SJCRH30 (cell line): ENCODE measurements at regions not wholly inside any gene's neighbourhood (a gene's known extent, or its start where the extent isn't known, plus 50 kb on each side); places are given as distances from the start of the nearest gene placed in this dataset.

Experiments used
- DNase-seq, 2 experiments: peaks; one replicate each; pipeline ENCODE4 v3.0.0-alpha.2; 2015 to 2020
- H3K27ac ChIP-seq: fragments of 250-450 bp; sonication (Bioruptor Pico); 2 replicates; pipeline ENCODE4 v1.5.1; 2020; ENCODE audit warnings: mild to moderate bottlenecking, moderate library complexity
- H3K27me3 ChIP-seq: fragments of 250-450 bp; sonication (Bioruptor Pico); 2 replicates; pipeline ENCODE4 v1.5.1; 2020; ENCODE audit warnings: mild to moderate bottlenecking, moderate library complexity
- H3K36me3 ChIP-seq: fragments of 250-450 bp; sonication (Bioruptor Pico); 2 replicates; pipeline ENCODE4 v1.5.1; 2020; ENCODE audit warnings: mild to moderate bottlenecking, moderate library complexity
- H3K4me1 ChIP-seq: fragments of 250-450 bp; sonication (Bioruptor Pico); 2 replicates; pipeline ENCODE4 v1.5.1; 2020; ENCODE audit warnings: mild to moderate bottlenecking, moderate library complexity
- H3K4me3 ChIP-seq: fragments of 250-450 bp; sonication (Bioruptor Pico); 2 replicates; pipeline ENCODE4 v1.5.1; 2020; ENCODE audit warnings: mild to moderate bottlenecking, moderate library complexity
- H3K9me3 ChIP-seq: fragments of 250-450 bp; sonication (Bioruptor Pico); replicated peaks from 2 replicates; pipeline ENCODE4 v1.5.1; 2020; ENCODE audit warnings: mild to moderate bottlenecking, moderate library complexity

- no peaks in the 10 kb centered on the region for H3K36me3 ChIP-seq
- no peak for DNase-seq
- no peaks in the 10 kb centered on the region for H3K9me3 ChIP-seq
- H3K27ac ChIP-seq: no peak overlapping the region
- H3K4me1 ChIP-seq: no peaks in the 10 kb centered on the region
- no peaks in the 10 kb centered on the region for H3K27me3 ChIP-seq
- no peak overlapping the region for H3K4me3 ChIP-seq
Observed at GRCh38 chr5:8013948-8014710, 145.2 kb downstream of the MTRR start.

GRCh38 chr5:8019719-8020218, 150.8 kb downstream of the MTRR start:
- H3K4me3 ChIP-seq: no peak overlapping the region
- no peaks in the 10 kb centered on the region for H3K4me1 ChIP-seq
- H3K27ac ChIP-seq: no peak overlapping the region
- DNase-seq: no peak
- H3K36me3 ChIP-seq: no peaks in the 10 kb centered on the region
- H3K27me3 ChIP-seq: no peaks in the 10 kb centered on the region
- H3K9me3 ChIP-seq: no peaks in the 10 kb centered on the region

GRCh38 chr5:8020861-8021514, 152.0 kb downstream of the MTRR start:
- H3K36me3 ChIP-seq: no peaks in the 10 kb centered on the region
- no peaks in the 10 kb centered on the region for H3K9me3 ChIP-seq
- no peaks in the 10 kb centered on the region for H3K4me1 ChIP-seq
- H3K27ac ChIP-seq: no peak overlapping the region
- H3K4me3 ChIP-seq: no peak overlapping the region
- H3K27me3 ChIP-seq: no peaks in the 10 kb centered on the region
- DNase-seq: no peak

- Histone ChIP-seq H3K27me3 (no peaks in the 10 kb centered on the region), H3K4me1 (no peaks in the 10 kb centered on the region), H3K36me3 (no peaks in the 10 kb centered on the region), H3K27ac (no peak overlapping the region), H3K4me3 (no peak overlapping the region), H3K9me3 (no peaks in the 10 kb centered on the region)
- DNase-seq: no peak
Observed at GRCh38 chr5:8028243-8028642, 159.3 kb downstream of the MTRR start.

GRCh38 chr5:8033261-8033660, 164.3 kb downstream of the MTRR start:
- Histone ChIP-seq H3K36me3 (no peaks in the 10 kb centered on the region), H3K27me3 (no peaks in the 10 kb centered on the region), H3K27ac (no peak overlapping the region), H3K9me3 (no peaks in the 10 kb centered on the region), H3K4me3 (no peak overlapping the region), H3K4me1 (no peaks in the 10 kb centered on the region)
- DNase-seq: no peak

- Histone ChIP-seq H3K36me3 (no peaks in the 10 kb centered on the region), H3K27ac (no peak overlapping the region), H3K27me3 (no peaks in the 10 kb centered on the region), H3K9me3 (no peaks in the 10 kb centered on the region), H3K4me1 (no peaks in the 10 kb centered on the region), H3K4me3 (no peak overlapping the region)
- no peak for DNase-seq
Observed at GRCh38 chr5:8034852-8035251, 165.9 kb downstream of the MTRR start.

- Histone ChIP-seq H3K9me3 (no peaks in the 10 kb centered on the region), H3K27ac (no peak overlapping the region), H3K4me1 (no peaks in the 10 kb centered on the region), H3K27me3 (no peaks in the 10 kb centered on the region), H3K4me3 (no peak overlapping the region), H3K36me3 (no peaks in the 10 kb centered on the region)
- DNase-seq: no peak
Observed at GRCh38 chr5:8048920-8049319, 180.0 kb downstream of the MTRR start.

GRCh38 chr5:8050616-8051175, 181.7 kb downstream of the MTRR start:
- Histone ChIP-seq H3K4me1 (no peaks in the 10 kb centered on the region), H3K9me3 (no peaks in the 10 kb centered on the region), H3K27ac (no peak overlapping the region), H3K4me3 (no peak overlapping the region), H3K27me3 (no peaks in the 10 kb centered on the region), H3K36me3 (no peaks in the 10 kb centered on the region)
- DNase-seq: no peak

GRCh38 chr5:8053270-8053669, 184.3 kb downstream of the MTRR start:
- H3K27me3 ChIP-seq: no peaks in the 10 kb centered on the region
- H3K9me3 ChIP-seq: no peaks in the 10 kb centered on the region
- DNase-seq: no peak
- H3K36me3 ChIP-seq: no peaks in the 10 kb centered on the region
- H3K4me1 ChIP-seq: peaks cover under 1% of the 10 kb centered on the region; the same call in 1 of the 2 replicates
- H3K4me3 ChIP-seq: no peak overlapping the region
- no peak overlapping the region for H3K27ac ChIP-seq

GRCh38 chr5:8057769-8058168, 188.8 kb downstream of the MTRR start:
- Histone ChIP-seq H3K36me3 (no peaks in the 10 kb centered on the region), H3K27ac (no peak overlapping the region), H3K27me3 (no peaks in the 10 kb centered on the region), H3K4me1 (peaks cover 21% of the 10 kb centered on the region), H3K9me3 (no peaks in the 10 kb centered on the region), H3K4me3 (no peak overlapping the region)
- DNase-seq: peak in 1 of 2 experiments; percentile 5

- H3K36me3 ChIP-seq: no peaks in the 10 kb centered on the region
- peak; percentile 72 to 83 for DNase-seq
- peak overlapping the region; percentile 51 for H3K27ac ChIP-seq
- H3K9me3 ChIP-seq: no peaks in the 10 kb centered on the region
- H3K27me3 ChIP-seq: no peaks in the 10 kb centered on the region
- peak overlapping the region; percentile 26 for H3K4me3 ChIP-seq
- peaks cover 21% of the 10 kb centered on the region for H3K4me1 ChIP-seq
Observed at GRCh38 chr5:8058616-8059190, 189.8 kb downstream of the MTRR start.

- H3K36me3 ChIP-seq: no peaks in the 10 kb centered on the region
- DNase-seq: no peak
- no peaks in the 10 kb centered on the region for H3K9me3 ChIP-seq
- H3K4me1 ChIP-seq: peaks cover 21% of the 10 kb centered on the region
- H3K4me3 ChIP-seq: peak overlapping the region; percentile 26
- H3K27me3 ChIP-seq: no peaks in the 10 kb centered on the region
- peak overlapping the region; percentile 51 for H3K27ac ChIP-seq
Observed at GRCh38 chr5:8059337-8059736, 190.4 kb downstream of the MTRR start.

GRCh38 chr5:8060235-8060952, 191.4 kb downstream of the MTRR start:
- Histone ChIP-seq H3K27me3 (no peaks in the 10 kb centered on the region), H3K36me3 (no peaks in the 10 kb centered on the region), H3K27ac (no peak overlapping the region)

GRCh38 chr5:8060953-8061429, 192.0 kb downstream of the MTRR start:
- Histone ChIP-seq H3K9me3 (no peaks in the 10 kb centered on the region), H3K27ac (no peak overlapping the region), H3K36me3 (no peaks in the 10 kb centered on the region), H3K4me3 (no peak overlapping the region), H3K27me3 (no peaks in the 10 kb centered on the region), H3K4me1 (peaks cover 21% of the 10 kb centered on the region)
- DNase-seq: peak; percentile 45 to 72

More at GRCh38 chr5:8060235-8060952, 191.4 kb downstream of the MTRR start:
- Histone ChIP-seq H3K4me3 (no peak overlapping the region), H3K9me3 (no peaks in the 10 kb centered on the region), H3K4me1 (peaks cover 21% of the 10 kb centered on the region)
- no peak for DNase-seq
